Forelimb muscle (tissue), 1 donor: ENCODE measurements at regions not wholly inside any gene's neighbourhood (a gene's known extent, or its start where the extent isn't known, plus 50 kb on each side); places are given as distances from the start of the nearest gene placed in this dataset.
"Not testable (repeated sequence)": the region's sequence is repeated elsewhere in the genome, so short reads cannot be mapped to it uniquely, and the experiment has no call there.

Experiments
- DNase-seq: peaks from one replicate; pipeline ENCODE4 v3.0.0-alpha.2; 2013; ENCODE audit warnings: low read depth

DNA sequence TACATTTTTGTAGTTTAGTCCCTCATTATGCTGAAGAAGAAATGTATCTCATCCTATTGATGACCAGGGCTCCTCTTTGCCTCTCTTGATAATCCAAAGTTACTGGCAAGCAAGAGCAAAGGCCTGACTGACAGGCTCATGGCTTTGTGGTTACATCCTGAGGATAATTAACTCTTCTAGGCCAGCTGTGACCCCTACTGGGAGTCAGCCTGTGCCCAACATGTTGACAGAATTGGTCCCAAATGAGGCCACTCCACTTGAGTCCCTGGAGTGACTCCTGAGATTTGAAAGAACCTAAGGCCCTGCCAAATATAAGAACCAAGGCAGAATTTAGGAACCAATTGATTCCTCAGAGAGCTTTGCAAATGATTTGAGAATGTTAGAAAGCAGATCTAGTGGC is 973.8 kb upstream of the CELF4 start:
- no peak for DNase-seq

DNA sequence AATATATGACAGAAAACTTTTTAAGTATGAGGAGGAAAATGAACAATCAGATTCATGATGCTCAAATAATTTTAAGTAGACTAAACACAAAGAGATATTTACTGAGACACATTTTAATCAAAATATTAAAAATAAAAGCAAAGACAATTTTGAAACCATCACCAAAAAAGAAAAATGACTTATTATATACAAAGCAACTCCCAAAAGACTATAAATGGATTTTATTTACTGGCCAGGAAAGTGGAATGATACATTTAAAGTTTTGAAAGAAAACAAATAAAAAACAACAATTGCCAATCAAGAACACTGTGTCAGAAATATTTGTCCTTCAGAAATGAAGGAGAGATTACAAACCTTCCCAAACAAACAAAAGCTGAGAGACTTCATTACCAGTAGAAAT is 968.5 kb upstream of the CELF4 start:
- no peak for DNase-seq

- DNase-seq, result no peak
Measured at GRCh38 chr18:38526922-38527321, 961.3 kb upstream of the CELF4 start.

- no peak for DNase-seq
Measured at GRCh38 chr18:38525039-38525438, 959.4 kb upstream of the CELF4 start.

DNA sequence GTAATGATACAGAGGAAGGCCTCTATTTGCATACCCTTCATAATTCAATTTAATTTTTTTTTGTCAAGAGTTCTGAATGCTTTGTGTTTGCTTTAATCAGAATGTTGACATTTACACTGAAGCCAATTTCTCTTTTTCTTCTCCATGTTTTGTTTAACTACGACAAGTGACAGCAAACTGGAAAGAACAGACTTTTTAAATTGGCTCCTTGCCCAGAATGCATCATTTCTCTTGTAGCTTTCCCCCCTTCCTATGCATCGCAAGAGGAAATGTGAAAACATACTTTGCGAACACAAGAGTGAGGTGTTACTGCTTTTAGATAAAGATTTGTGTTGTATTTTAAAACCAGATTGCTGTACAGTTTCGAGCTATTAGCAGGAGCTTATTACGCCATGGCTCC is 955.2 kb upstream of the CELF4 start:
- no peak for DNase-seq

GRCh38 chr18:38502539-38502938 is 936.9 kb upstream of the CELF4 start:
- no peak for DNase-seq

DNA sequence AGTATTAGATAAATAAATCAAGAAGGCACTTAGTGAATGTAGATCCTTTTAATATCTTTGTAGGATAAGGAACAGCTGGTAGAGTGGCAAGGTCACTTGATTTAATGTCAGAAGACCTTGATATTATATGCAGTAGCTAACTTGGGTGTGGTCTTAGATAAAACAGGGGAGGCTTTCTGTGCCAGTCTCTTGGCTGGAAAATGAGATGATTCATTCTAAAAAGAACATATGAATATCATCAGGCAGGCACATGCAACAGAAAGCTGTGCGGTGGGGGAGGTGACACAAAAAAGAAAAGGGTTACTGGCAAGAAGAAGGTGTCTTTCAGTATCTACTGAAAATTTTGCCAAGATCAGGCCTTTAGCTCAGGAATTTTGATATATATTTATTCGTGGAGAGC is 931.7 kb upstream of the CELF4 start:
- no peak for DNase-seq

GRCh38 chr18:38496222-38496793 is 930.7 kb upstream of the CELF4 start:
- no peak for DNase-seq

GRCh38 chr18:38494065-38494464 is 928.5 kb upstream of the CELF4 start:
- DNase-seq, result no peak

DNA sequence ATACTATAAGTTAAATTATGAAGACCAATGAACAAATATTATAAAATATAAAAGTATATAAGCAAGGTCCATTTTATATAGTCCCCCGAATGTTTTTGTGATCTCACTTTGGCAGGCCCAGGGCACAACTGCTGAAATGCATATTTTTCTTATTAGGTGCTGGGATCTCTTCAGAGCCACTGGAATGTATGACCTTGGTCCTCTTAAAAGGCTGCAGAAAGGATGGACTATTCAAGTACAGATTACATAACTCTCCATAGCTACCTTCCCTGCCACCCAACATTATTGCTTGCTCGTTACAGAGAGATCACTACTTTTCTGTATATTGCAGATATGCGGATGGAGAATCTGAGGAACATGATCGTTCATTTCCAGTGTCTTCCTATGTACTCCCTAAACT is 925.6 kb upstream of the CELF4 start:
- no peak for DNase-seq

DNA sequence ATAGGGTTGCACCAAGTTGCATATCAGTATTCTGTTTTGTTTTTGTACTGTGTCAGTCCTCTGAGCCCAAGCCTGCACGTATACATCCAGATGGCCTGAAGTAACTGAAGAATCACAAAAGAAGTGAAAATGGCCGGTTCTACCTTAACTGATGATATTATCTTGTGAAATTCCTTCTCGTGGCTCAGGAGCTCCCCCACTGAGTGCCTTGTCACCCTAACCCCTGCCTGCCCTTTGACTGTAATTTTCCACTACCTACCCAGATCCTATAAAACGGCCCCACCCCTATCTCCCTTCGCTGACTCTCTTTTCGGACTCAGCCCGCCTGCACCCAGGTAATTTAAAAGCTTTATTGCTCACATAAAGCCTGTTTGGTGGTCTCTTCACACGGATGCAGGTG is 924.1 kb upstream of the CELF4 start:
- DNase-seq, result not testable (repeated sequence)

- DNase-seq, result no peak
Measured at GRCh38 chr18:38487521-38487920, 921.9 kb upstream of the CELF4 start.

DNA sequence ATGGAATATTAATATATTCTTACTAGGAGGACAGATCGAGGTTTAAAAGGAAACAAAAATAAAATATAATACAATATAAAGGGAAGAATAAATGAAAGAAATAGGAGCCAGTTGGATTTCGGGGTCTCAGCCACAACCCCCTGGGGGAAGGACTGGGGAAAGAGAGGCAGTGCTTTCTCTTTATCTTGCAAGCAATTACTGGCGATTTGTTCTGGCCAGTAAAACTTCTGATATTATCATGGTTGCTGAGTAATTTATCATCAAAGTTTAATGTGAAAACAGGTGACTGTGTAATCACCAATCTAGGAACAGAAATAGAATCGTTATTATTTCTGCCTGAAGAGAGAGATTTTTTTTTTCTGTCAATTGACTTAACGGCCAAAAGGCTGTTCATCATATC is 917.7 kb upstream of the CELF4 start:
- no peak for DNase-seq

DNA sequence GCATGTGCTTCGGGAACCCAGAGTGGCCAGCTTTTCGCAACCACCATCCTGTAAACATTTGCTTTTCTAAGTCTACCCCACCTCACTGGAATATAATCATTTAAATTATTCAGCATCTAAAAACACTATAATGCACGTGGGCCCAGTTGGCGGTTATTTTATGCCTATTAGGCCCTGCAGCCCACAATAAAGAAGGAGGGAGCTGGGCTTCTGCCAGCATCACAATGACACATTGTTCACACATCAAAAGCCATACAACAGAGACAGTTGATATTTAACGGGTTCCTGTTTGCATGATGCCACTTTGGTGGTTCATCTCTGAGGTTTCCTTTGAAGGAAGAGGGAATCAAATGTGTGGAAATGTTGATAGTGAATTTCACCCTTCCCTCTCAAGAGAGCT is 916.0 kb upstream of the CELF4 start:
- no peak for DNase-seq

- no peak for DNase-seq
Measured at GRCh38 chr18:38475686-38476085, 910.1 kb upstream of the CELF4 start.

DNA sequence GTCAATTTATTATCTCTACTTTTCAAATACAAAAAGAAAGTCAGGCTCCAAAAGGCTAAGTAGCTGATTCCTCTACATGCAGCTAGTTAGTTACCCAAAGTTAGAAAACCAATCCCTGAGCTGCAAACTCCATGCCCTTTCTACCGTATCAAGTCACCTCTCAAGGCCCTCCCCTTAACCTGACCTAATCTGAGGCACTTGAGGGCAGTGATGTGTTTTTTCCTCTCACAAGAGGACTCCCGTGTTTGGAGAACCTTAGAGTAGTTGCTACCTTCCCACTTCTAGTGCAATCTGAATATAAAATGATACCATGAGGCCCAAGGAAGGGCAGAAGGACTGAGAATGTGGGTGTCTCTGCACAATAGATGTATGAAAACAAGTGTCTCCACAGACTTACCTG is 907.9 kb upstream of the CELF4 start:
- DNase-seq, result no peak

GRCh38 chr18:38470421-38470820 is 904.8 kb upstream of the CELF4 start:
- no peak for DNase-seq

GRCh38 chr18:38466426-38466825 is 900.8 kb upstream of the CELF4 start:
- DNase-seq, result no peak

DNA sequence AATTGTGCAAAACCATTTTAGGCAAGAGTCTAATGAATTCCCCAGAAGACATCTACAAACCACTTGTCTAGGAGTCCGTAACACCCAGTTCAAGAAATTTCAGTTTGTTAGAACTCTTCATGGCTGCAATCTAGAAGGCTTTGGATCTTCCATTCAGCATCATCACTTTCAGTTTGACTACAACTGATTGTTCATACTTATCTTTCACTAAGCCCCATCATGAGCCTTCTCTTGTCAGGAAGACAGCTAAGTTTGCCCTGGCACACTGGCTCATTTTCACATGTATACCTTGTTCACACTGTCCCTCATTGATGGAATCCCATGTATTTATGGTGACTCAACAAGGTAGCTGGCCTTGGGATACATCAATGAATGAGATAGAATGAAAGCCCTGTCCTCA is 898.4 kb upstream of the CELF4 start:
- no peak for DNase-seq

DNA sequence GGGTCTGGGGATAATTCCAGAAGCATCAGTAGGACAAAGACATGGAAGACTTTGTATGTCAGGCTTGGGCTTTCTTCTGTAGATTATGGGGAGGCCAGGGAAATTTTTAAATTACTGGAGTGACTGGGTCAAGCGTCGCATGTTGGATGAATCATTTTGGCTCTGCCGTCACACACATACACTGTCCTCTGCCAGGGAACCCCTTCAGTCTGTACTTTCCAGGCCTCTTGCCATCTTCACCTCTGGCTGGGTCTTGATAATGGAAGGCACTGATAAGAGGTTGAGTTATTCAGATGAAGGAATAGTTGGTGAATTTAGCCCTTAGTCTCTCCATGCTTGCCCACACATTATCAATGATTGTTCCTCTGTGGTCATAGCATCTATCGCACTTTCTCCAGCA is 895.1 kb upstream of the CELF4 start:
- no peak for DNase-seq

DNA sequence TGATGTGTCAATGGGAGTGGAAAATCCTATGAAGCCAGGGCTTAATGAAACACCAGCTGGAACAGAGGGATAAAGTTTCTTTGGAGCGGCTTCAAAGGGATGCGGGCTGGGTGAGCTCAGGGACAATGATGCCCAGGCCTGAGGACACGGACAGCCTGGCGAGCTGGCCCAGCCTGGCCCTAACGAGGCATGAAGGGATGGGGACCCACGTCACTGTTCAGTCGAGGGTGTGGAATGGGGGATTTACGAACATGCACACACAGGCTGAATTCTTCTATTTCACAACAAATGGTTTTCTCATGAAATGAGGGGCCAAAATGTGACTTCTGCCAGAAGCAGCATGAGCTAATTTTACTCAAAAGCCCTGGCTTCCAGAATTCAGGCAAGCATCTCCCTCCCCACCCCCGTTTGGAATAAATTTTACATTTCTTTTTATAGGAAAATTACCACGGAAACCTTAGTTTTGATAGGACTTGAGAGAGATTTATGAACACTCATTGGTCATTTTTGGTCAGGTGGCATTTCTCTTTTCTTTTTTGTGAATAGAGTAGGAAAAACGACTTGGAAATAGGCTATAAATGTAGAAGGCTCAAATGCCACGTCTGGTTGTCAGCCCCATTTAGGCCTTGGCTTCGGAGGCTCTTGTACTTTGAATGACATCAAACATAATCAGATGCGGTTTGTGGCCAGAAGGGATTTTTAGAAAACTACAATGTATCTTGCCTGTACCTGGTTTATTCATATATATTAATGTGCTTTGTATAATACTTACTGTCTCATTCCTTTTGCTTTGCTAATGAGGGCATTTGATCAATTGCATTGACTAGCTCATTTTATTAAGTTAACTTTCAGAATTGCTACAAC is 893.8 kb upstream of the CELF4 start:
- DNase-seq, result no peak

- DNase-seq, result no peak
Measured at GRCh38 chr18:38458698-38459097, 893.1 kb upstream of the CELF4 start.

- no peak for DNase-seq
Measured at GRCh38 chr18:38456253-38456652, 890.7 kb upstream of the CELF4 start.
